ENCODE measurements at regions not wholly inside any gene's neighbourhood (a gene's known extent, or its start where the extent isn't known, plus 50 kb on each side); places are given as distances from the start of the nearest gene placed in this dataset.

DNA sequence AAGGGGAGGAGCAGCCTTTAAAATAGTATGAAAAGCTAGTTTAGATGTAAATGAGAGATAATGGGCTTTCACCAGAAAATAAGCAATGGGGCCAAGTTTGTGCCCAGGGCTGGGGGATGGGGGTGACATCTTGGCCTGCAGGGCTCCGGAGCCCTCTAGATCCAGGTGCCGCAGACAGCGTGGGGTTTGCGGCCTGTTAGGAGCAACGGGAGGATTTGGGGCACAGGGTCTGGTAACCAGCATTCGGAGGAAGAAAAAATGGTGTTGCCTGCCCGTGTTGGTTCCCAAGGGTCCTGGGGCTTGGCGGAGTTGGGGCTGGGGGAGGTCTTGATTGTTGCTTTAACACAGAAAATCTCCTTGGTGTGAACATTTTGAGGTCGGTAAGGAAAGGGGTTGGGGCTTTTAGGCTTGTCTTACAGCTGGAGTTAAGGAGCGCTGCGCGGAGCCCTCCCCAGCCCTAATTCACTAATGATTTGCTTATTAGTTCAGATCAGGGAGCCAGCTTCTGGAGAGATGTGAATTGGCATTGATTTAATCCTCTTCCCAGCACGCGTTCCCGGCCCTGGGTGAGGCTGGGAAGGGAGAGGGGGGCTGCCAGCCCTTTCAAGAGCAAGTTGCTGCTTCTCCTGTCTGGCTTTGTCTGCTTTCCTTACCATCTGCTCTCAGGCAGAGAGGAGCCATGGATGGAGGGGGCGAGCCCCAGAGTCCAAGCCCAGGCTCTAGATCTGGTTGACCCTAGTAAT lies 443.4 kb downstream of the BCOR start:
- Histone ChIP-seq H3K27me3 (ENCODE audit: insufficient read depth, low read length) (no peaks in the 10 kb centered on the region), H3K4me1 (ENCODE audit: control insufficient read depth in 1 of 2, insufficient read depth in 2 of 2, low read length in 2 of 2) (no peaks in the 10 kb centered on the region), H3K9me2 (ENCODE audit: insufficient read depth) (no peaks in the 10 kb centered on the region), H3K4me2 (ENCODE audit: low read length) (no peak overlapping the region), H3K27ac (ENCODE audit: low read depth, low read length) (no peak overlapping the region), H3K4me3 (replicated peaks in 1 of 2; ENCODE audit: low read depth in 1 of 2, low read length in 2 of 2) (no peak overlapping the region), H3K9ac (ENCODE audit: low read length) (no peak overlapping the region), H3K9me3 (ENCODE audit: control insufficient read depth in 1 of 2, insufficient read depth in 1 of 2, low read depth in 1 of 2, low read length in 2 of 2) (no peaks in the 10 kb centered on the region), H4K20me1 (ENCODE audit: insufficient read depth) (no peaks in the 10 kb centered on the region), H3K36me3 (ENCODE audit: control insufficient read depth in 1 of 2, insufficient read depth in 2 of 2, low read length in 2 of 2) (no peaks in the 10 kb centered on the region), H2AFZ (ENCODE audit: low read depth, low read length, poor library complexity, severe bottlenecking) (no peak overlapping the region), H3K79me2 (ENCODE audit: insufficient read depth, low read length) (no peaks in the 10 kb centered on the region)
- ChIA-PET RAD21 (ENCODE audit: low non-redundant PET in 1 of 2, low total read pairs in 2 of 2, uncharacterized antibody in 2 of 2, unreplicated experiment in 2 of 2) (no interaction called here), POLR2A (no interaction called here), CTCF (no interaction called here)
- ATAC-seq (no peak), DNase-seq (ENCODE audit: low read depth, low spot score) (no peak)
- intact Hi-C loops (cut with micrococcal nuclease), result loop anchor here (10.0 kb wide), 1 partner anchor 610 kb away; no protein-coding TSS in a partner anchor
- no TSS peak for BruUV-seq (replicated peaks)
- TF ChIP-seq RAD21 (IDR thresholded peaks at IDR 0.05; ENCODE audit: low read depth) (no peak), YY1 (IDR thresholded peaks at IDR 0.05; ENCODE audit: extremely low read depth, insufficient replicate concordance, low read depth, low read length) (no peak), CBX3 (IDR thresholded peaks at IDR 0.05; ENCODE audit: low read depth) (no peak), JUND (IDR thresholded peaks at IDR 0.05) (no peak), CEBPB (IDR thresholded peaks at IDR 0.05; ENCODE audit: low read depth) (no peak), ZFX (IDR thresholded peaks at IDR 0.05) (no peak), ZNF274 (IDR thresholded peaks at IDR 0.05; ENCODE audit: low read depth, low read length) (no peak), SIN3A (IDR thresholded peaks at IDR 0.05; ENCODE audit: low read depth) (no peak), SP1 (IDR thresholded peaks at IDR 0.05; ENCODE audit: low read depth) (no peak), SRF (IDR thresholded peaks at IDR 0.05; ENCODE audit: low read depth) (no peak), POLR2AphosphoS5 (IDR thresholded peaks at IDR 0.05; ENCODE audit: low read depth, low read length) (no peak), EGR1 (IDR thresholded peaks at IDR 0.05; ENCODE audit: low read depth) (no peak), FOSL1 (IDR thresholded peaks at IDR 0.05; ENCODE audit: low read depth) (no peak), POLR2A (IDR thresholded peaks at IDR 0.05; ENCODE audit: borderline replicate concordance, extremely low read depth, insufficient read depth, insufficient read length) (no peak)
- TF ChIP-seq, protein P1, sequence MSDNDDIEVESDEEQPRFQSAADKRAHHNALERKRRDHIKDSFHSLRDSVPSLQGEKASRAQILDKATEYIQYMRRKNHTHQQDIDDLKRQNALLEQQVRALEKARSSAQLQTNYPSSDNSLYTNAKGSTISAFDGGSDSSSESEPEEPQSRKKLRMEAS (IDR thresholded peaks at IDR 0.05), result no peak
- TF ChIP-seq, protein P2, sequence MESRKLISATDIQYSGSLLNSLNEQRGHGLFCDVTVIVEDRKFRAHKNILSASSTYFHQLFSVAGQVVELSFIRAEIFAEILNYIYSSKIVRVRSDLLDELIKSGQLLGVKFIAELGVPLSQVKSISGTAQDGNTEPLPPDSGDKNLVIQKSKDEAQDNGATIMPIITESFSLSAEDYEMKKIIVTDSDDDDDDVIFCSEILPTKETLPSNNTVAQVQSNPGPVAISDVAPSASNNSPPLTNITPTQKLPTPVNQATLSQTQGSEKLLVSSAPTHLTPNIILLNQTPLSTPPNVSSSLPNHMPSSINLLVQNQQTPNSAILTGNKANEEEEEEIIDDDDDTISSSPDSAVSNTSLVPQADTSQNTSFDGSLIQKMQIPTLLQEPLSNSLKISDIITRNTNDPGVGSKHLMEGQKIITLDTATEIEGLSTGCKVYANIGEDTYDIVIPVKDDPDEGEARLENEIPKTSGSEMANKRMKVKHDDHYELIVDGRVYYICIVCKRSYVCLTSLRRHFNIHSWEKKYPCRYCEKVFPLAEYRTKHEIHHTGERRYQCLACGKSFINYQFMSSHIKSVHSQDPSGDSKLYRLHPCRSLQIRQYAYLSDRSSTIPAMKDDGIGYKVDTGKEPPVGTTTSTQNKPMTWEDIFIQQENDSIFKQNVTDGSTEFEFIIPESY (IDR thresholded peaks at IDR 0.05; ENCODE audit: extremely low read depth, insufficient replicate concordance, low read length), result no peak
- TF ChIP-seq, protein P3, sequence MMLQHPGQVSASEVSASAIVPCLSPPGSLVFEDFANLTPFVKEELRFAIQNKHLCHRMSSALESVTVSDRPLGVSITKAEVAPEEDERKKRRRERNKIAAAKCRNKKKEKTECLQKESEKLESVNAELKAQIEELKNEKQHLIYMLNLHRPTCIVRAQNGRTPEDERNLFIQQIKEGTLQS (IDR thresholded peaks at IDR 0.05), result no peak
- TF ChIP-seq, protein P4, sequence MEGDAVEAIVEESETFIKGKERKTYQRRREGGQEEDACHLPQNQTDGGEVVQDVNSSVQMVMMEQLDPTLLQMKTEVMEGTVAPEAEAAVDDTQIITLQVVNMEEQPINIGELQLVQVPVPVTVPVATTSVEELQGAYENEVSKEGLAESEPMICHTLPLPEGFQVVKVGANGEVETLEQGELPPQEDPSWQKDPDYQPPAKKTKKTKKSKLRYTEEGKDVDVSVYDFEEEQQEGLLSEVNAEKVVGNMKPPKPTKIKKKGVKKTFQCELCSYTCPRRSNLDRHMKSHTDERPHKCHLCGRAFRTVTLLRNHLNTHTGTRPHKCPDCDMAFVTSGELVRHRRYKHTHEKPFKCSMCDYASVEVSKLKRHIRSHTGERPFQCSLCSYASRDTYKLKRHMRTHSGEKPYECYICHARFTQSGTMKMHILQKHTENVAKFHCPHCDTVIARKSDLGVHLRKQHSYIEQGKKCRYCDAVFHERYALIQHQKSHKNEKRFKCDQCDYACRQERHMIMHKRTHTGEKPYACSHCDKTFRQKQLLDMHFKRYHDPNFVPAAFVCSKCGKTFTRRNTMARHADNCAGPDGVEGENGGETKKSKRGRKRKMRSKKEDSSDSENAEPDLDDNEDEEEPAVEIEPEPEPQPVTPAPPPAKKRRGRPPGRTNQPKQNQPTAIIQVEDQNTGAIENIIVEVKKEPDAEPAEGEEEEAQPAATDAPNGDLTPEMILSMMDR (IDR thresholded peaks at IDR 0.05 in 2 of 3, conservative IDR thresholded peaks at IDR 0.05 in 1 of 3; ENCODE audit: borderline replicate concordance in 1 of 3, insufficient read depth in 1 of 3, low read depth in 2 of 3, low read length in 2 of 3), result no peak

Measured in HCT116 (cell line).